HL-60 (cell line): ENCODE measurements at regions not wholly inside any gene's neighbourhood (a gene's known extent, or its start where the extent isn't known, plus 50 kb on each side); places are given as distances from the start of the nearest gene placed in this dataset.

Experiments used
- DNase-seq, 2 experiments: peaks; one replicate each; pipeline ENCODE4 v3.0.0-alpha.2; 2010 to 2020; ENCODE audit warnings: low read depth in 1 of 2, low spot score in 1 of 2
- H3K27ac ChIP-seq: fragments of 250-450 bp; sonication (Bioruptor Pico); replicated peaks from 2 replicates; pipeline ENCODE4 v1.5.1; 2020; ENCODE audit warnings: mild to moderate bottlenecking, moderate library complexity
- H3K27me3 ChIP-seq: fragments of 250-450 bp; sonication (Bioruptor Pico); 2 replicates; pipeline ENCODE4 v1.5.1; 2021; ENCODE audit warnings: mild to moderate bottlenecking, moderate library complexity; ENCODE audit not compliant: insufficient read depth, poor library complexity, severe bottlenecking
- H3K4me3 ChIP-seq: replicated peaks from 2 replicates; pipeline ENCODE4 v1.5.1; 2011; ENCODE audit warnings: mild to moderate bottlenecking, control low read depth, low read length; ENCODE audit not compliant: insufficient read depth
- CTCF ChIP-seq: IDR thresholded peaks from one replicate; pipeline ENCODE4 v1.5.1; 2011; ENCODE audit warnings: low read length, control low read depth, inconsistent platforms; ENCODE audit not compliant: insufficient read depth
- GABPA ChIP-seq: IDR thresholded peaks from 2 replicates; pipeline ENCODE4 v1.6.1; 2012; ENCODE audit warnings: low read depth
- POLR2AphosphoS5 ChIP-seq: IDR thresholded peaks from 2 replicates; pipeline ENCODE4 v1.6.1; 2012; ENCODE audit warnings: low read depth
- REST ChIP-seq: IDR thresholded peaks from 2 replicates; pipeline ENCODE4 v1.6.1; 2012; ENCODE audit warnings: low read depth; ENCODE audit not compliant: insufficient replicate concordance
- SPI1 ChIP-seq: IDR thresholded peaks from 2 replicates; pipeline ENCODE4 v1.6.1; 2012; ENCODE audit warnings: low read depth, mild to moderate bottlenecking, borderline replicate concordance

- no peak overlapping the region for H3K27ac ChIP-seq
- no peaks in the 10 kb centered on the region for H3K27me3 ChIP-seq
- no peak overlapping the region for H3K4me3 ChIP-seq
- TF ChIP-seq GABPA (no peak), POLR2AphosphoS5 (no peak), REST (no peak), SPI1 (no peak), CTCF (no peak)
- no peak for DNase-seq
These were observed 94.7 kb upstream of the GJB6 start for GRCh38 chr13:20326809-20327208.

- DNase-seq = no peak
- H3K27ac ChIP-seq = no peak overlapping the region
- H3K4me3 ChIP-seq = no peak overlapping the region
- TF ChIP-seq CTCF (no peak), GABPA (no peak), REST (no peak), POLR2AphosphoS5 (no peak), SPI1 (no peak)
- no peaks in the 10 kb centered on the region for H3K27me3 ChIP-seq
These were observed 94.2 kb upstream of the GJB6 start for GRCh38 chr13:20326276-20326675.

- no peaks in the 10 kb centered on the region for H3K27me3 ChIP-seq
- no peak for DNase-seq
- H3K27ac ChIP-seq = no peak overlapping the region
- H3K4me3 ChIP-seq = no peak overlapping the region
- TF ChIP-seq GABPA (no peak), POLR2AphosphoS5 (no peak), SPI1 (no peak), REST (no peak), CTCF (no peak)
These were observed 88.8 kb upstream of the GJB6 start for GRCh38 chr13:20320885-20321284.
